Natural killer cell treated with Interleukin-12 subunit alpha and Interleukin-12 subunit beta and Interleukin-15 and Interleukin-18, amount 100 ng/mL, for 72 hours (primary cell): ENCODE measurements at regions not wholly inside any gene's neighbourhood (a gene's known extent, or its start where the extent isn't known, plus 50 kb on each side); places are given as distances from the start of the nearest gene placed in this dataset.

Experiments
- ATAC-seq, 2 donors: fragments of 150-1000 bp; cut with Tn5 transposase in 1 of 2; sonication (Bioruptor Pico), chemical (Tn5 transposase) in 1 of 2; 2 replicates each; pipeline ENCODE4 v1.10.0; 2021
- DNase-seq: peaks from one replicate; pipeline ENCODE4 v3.0.0; 2022; ENCODE audit warnings: low spot score
- H3K27ac Mint-ChIP-seq, 2 donors: 1 replicate in 1 of 2; 2 replicates in 1 of 2; pipeline ENCODE4 v1.8.0; 2022; ENCODE audit warnings: mixed read lengths in 2 of 2, mild to moderate bottlenecking in 1 of 2, moderate library complexity in 1 of 2
- H3K27me3 Mint-ChIP-seq, 2 donors: 1 replicate in 1 of 2; 2 replicates in 1 of 2; pipeline ENCODE4 v1.8.0; 2022; ENCODE audit warnings: mixed read lengths in 2 of 2
- H3K36me3 Mint-ChIP-seq: one replicate; pipeline ENCODE4 v1.8.0; 2022; ENCODE audit warnings: mixed read lengths
- H3K4me1 Mint-ChIP-seq, 2 donors: 1 replicate in 1 of 2; 2 replicates in 1 of 2; pipeline ENCODE4 v1.8.0; 2022; ENCODE audit warnings: low read depth in 2 of 2, mixed read lengths in 2 of 2, mild to moderate bottlenecking in 1 of 2
- H3K4me3 Mint-ChIP-seq: one replicate; pipeline ENCODE4 v1.8.0; 2022; ENCODE audit warnings: mixed read lengths
- H3K9me3 Mint-ChIP-seq: 2 replicates; pipeline ENCODE4 v1.8.0; 2022; ENCODE audit warnings: mixed read lengths

DNA sequence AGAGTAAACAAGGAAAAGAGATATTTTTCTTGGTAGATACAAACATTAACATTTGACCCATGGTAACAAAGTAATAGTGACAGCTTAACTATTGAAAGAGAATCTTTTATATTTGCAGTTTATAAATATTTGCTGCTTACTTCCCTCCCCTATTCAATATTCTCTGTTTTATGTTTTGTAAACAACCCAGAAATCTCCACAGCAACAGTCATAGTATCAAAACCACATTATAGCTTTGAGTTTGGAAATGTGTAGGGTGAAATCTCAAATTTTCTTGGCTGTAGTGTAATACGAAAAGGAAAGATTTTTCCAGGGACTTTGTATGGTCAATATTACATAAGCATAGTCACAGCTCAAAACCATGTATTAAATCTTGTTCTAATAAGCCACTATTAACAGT is 511.2 kb downstream of the METTL4 start:
- H3K4me3 Mint-ChIP-seq, result no peak overlapping the region
- H3K4me1 Mint-ChIP-seq, result no peaks in the 10 kb centered on the region
- ATAC-seq, result no peak
- DNase-seq, result no peak
- no peak overlapping the region for H3K27ac Mint-ChIP-seq
- H3K36me3 Mint-ChIP-seq, result no peaks in the 10 kb centered on the region
- peaks cover 1% of the 10 kb centered on the region for H3K9me3 Mint-ChIP-seq
- H3K27me3 Mint-ChIP-seq, result peaks cover 0 to 7% of the 10 kb centered on the region in 2 donors

DNA sequence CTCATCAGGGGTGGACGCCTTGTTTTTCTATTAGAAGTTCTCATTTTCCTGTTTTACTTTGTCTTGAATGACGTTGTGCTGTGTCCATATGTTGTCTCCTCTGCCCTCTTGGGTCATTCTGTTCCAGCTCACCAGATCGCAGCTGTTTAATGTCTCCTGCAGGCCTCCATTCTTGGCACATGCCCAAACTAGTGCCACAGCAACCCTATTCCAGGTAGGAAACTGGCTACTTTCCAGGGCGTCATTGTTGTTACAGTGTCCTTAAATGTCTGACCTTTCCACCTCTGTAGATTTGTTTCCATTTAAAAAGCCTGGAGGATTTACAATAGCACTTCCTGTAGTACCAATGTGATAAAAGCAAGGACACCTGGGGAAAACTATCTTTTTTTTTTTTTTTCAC is 500.7 kb downstream of the METTL4 start:
- no peak for ATAC-seq
- no peak overlapping the region for H3K27ac Mint-ChIP-seq
- no peaks in the 10 kb centered on the region for H3K36me3 Mint-ChIP-seq
- no peak for DNase-seq
- H3K4me3 Mint-ChIP-seq, result no peak overlapping the region
- H3K4me1 Mint-ChIP-seq, result no peaks in the 10 kb centered on the region
- H3K9me3 Mint-ChIP-seq, result no peaks in the 10 kb centered on the region
- H3K27me3 Mint-ChIP-seq, result no peaks in the 10 kb centered on the region

DNA sequence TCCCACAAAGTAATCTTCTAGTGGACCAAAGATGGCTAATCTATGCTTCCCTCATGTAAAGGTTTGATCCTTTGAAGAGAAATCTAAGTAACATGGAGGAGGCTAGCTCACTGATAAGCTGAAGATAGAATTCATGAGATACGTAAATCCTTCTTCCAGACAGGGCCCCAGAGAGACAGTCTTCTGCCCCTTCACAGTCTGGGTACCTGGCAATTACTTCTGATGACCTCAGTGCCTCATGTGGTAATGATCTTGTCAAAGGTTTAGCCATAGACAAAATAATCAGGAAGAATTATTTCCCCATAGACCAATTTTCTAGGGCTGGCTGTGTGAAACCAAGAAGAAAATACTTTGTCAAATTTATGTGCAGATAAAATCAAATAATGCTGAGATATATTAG is 495.8 kb downstream of the METTL4 start:
- Mint-ChIP-seq H3K4me3 (no peak overlapping the region), H3K27me3 (peaks cover 0 to 3% of the 10 kb centered on the region in 2 donors), H3K4me1 (no peaks in the 10 kb centered on the region), H3K9me3 (no peaks in the 10 kb centered on the region), H3K27ac (no peak overlapping the region), H3K36me3 (no peaks in the 10 kb centered on the region)
- ATAC-seq, result no peak
- DNase-seq, result no peak

DNA sequence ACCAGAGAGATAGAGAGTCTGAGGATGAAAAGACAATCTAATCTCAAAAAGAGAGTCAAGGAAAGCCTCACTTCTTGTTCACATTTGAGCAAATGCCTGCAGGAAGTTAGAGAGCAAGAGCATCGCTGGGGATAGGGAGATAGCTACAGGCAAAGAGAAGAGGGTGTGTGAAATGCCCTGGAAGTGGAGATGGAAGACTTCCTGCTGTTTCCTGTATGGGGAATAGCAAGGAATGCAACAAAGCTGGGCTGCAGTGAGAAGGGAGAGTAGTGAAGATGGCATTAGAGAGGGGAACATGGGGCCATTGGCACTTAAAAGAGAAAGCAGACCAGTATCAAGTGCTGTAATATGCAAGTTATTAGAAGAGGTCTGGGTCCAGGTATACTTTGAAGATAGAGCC is 488.6 kb downstream of the METTL4 start:
- H3K4me1 Mint-ChIP-seq, result peaks cover 0 to under 1% of the 10 kb centered on the region in 2 donors
- no peak overlapping the region for H3K4me3 Mint-ChIP-seq
- H3K27ac Mint-ChIP-seq, result no peak overlapping the region
- no peak for DNase-seq
- H3K9me3 Mint-ChIP-seq, result no peaks in the 10 kb centered on the region
- no peaks in the 10 kb centered on the region for H3K36me3 Mint-ChIP-seq
- no peaks in the 10 kb centered on the region for H3K27me3 Mint-ChIP-seq
- no peak for ATAC-seq

DNA sequence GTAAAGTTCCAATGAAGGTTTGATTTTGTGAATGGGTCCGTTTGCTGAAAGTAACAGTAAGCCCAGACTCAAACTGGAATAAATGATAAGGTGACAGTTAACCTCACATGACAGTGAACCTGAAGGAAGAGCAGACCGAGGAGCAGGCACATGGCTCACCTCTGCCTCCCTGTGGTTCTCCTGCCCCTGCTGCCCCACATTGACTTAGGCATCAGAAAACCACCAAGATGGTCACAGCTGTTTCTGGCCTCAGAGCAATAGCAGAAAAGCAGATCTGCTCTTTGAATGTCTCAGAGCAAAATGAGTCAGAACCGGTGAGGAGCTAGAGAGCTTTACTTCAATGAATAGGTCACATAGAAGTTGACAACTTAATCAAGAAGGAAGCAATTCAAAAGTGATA is 487.6 kb downstream of the METTL4 start:
- no peaks in the 10 kb centered on the region for H3K36me3 Mint-ChIP-seq
- no peaks in the 10 kb centered on the region for H3K9me3 Mint-ChIP-seq
- DNase-seq (no peak), ATAC-seq (no peak)
- H3K4me1 Mint-ChIP-seq, result peaks cover 6 to 10% of the 10 kb centered on the region in 2 donors
- no peaks in the 10 kb centered on the region for H3K27me3 Mint-ChIP-seq
- H3K4me3 Mint-ChIP-seq, result no peak overlapping the region
- H3K27ac Mint-ChIP-seq, result no peak overlapping the region

DNA sequence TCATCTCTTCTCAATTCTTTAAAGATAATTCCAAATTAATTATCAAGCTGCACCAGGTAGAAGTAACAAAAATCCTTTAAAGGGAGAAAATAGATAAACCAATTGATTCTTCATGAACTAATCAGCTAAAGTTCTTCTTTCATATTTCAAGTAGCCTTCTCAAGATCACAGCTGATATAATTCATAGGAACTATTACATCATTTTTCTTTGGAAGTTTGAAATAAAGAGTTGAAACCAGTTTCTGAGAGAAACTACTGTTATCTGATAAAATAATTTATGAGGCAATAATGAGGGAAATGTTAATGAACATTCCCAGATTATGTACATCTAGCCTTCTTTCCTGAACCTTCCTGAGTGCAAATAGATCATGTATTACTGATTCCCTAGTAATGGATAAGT is 484.9 kb downstream of the METTL4 start:
- Mint-ChIP-seq H3K9me3 (no peaks in the 10 kb centered on the region), H3K4me3 (no peak overlapping the region), H3K36me3 (no peaks in the 10 kb centered on the region), H3K27ac (no peak overlapping the region), H3K4me1 (peaks cover 15 to 18% of the 10 kb centered on the region in 2 donors), H3K27me3 (no peaks in the 10 kb centered on the region)
- no peak for DNase-seq
- no peak for ATAC-seq

DNA sequence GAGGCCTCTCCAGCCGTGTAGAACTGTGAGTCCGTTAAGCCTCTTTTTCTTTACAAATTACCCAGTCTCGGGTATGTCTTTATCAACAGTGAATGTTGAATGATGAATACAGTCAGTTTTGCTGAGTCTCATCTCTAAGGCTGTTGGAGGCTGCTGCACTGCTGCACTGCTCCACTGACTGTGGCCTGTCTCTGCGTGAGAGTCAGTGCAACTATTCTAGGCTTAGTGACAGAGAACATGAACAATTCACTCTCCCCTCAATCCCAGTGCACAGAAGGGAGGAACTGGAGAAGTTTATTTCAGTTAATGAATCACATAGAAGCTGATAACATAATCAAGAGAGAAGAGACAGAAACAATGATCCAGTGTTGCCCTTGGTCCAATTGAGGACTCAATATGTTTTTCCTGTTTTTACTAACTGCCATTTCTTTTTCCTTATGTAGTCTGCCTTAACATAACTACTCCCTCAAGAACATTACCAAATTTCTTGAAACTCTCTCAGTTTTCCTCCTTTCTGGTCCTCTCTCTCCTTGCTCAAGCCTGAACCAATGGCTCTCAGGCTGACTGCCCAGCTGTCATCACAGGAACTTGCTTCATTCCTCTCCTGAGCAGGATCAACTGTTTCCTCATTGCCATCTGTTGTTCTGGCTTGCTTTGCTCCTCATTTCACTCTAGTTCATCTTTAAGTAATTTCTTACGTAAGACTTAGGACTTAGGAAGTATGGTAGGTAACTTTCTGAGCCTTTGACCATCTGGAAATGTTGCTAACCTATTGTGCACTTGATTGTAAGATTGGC is 483.2 kb downstream of the METTL4 start:
- H3K4me3 Mint-ChIP-seq, result no peak overlapping the region
- no peaks in the 10 kb centered on the region for H3K27me3 Mint-ChIP-seq
- H3K27ac Mint-ChIP-seq, result no peak overlapping the region
- H3K36me3 Mint-ChIP-seq, result no peaks in the 10 kb centered on the region
- peaks cover 15 to 18% of the 10 kb centered on the region in 2 donors for H3K4me1 Mint-ChIP-seq
- H3K9me3 Mint-ChIP-seq, result no peaks in the 10 kb centered on the region
- no peak for DNase-seq
- ATAC-seq, result no peak

DNA sequence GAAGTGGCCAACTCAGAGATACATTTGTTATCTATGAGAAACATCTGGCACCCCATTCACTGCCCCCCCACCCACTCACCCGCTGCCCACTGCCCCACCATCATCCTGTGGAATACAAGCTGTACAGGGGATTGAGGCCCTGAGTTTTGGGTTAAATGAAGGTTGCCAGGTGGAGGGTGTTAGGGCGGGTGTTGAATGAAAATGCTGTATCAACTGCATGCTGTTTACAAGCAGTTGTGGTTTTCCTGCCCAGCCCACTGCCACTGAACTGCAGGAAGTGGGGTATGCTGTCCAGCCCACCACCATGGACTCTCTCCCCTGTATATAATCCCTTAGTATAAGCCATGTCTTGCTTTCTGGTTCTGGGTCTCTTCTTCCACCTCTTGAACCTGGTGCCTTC is 481.9 kb downstream of the METTL4 start:
- H3K4me3 Mint-ChIP-seq, result no peak overlapping the region
- H3K36me3 Mint-ChIP-seq, result no peaks in the 10 kb centered on the region
- H3K4me1 Mint-ChIP-seq, result peaks cover 15 to 18% of the 10 kb centered on the region in 2 donors
- no peaks in the 10 kb centered on the region for H3K27me3 Mint-ChIP-seq
- H3K9me3 Mint-ChIP-seq, result no peaks in the 10 kb centered on the region
- DNase-seq (no peak), ATAC-seq (no peak)
- no peak overlapping the region for H3K27ac Mint-ChIP-seq

DNA sequence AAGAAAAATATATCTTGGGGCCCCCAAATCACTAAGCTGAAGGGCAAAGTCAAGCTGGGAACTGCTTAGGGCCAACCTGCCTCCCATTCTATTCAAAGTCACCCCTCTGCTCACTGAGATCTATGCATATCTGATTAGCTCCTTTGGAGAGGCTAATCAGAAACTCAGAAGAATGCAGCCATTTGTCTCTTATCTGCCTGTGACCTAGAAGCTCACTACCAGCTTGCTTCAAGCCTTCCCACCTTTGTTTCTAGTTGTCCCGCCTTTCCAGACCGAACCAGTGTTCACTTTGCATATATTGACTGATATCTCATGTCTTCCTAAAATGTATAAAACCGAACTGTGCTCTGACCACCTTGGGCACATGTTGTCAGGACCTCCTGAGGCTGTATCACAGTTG is 479.4 kb downstream of the METTL4 start:
- DNase-seq (no peak), ATAC-seq (no peak)
- Mint-ChIP-seq H3K4me3 (no peak overlapping the region), H3K9me3 (no peaks in the 10 kb centered on the region), H3K27ac (no peak overlapping the region), H3K27me3 (no peaks in the 10 kb centered on the region), H3K36me3 (no peaks in the 10 kb centered on the region), H3K4me1 (peaks cover 15 to 18% of the 10 kb centered on the region in 2 donors)

DNA sequence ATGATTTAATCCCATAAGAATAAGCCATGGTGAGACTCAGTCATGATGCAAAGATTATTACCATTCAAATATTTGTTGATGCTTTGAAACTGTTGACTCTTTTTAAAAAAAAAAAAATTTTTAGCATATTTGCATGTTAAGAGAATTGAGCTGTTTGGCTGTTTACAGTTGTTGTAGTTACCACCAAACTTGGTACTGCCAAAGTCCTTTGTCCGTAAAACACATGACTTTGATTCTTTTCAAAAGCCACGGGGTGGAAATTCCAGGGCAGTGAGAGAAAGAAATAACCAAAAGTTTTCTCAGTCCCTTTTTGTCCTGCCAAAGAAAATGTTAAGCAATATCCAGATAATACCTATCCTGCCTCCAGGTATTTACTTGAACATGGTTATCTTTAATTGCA is 474.8 kb downstream of the METTL4 start:
- H3K36me3 Mint-ChIP-seq, result no peaks in the 10 kb centered on the region
- no peak for ATAC-seq
- no peak overlapping the region for H3K27ac Mint-ChIP-seq
- no peaks in the 10 kb centered on the region for H3K27me3 Mint-ChIP-seq
- no peak for DNase-seq
- no peak overlapping the region for H3K4me3 Mint-ChIP-seq
- no peaks in the 10 kb centered on the region for H3K9me3 Mint-ChIP-seq
- H3K4me1 Mint-ChIP-seq, result no peaks in the 10 kb centered on the region

DNA sequence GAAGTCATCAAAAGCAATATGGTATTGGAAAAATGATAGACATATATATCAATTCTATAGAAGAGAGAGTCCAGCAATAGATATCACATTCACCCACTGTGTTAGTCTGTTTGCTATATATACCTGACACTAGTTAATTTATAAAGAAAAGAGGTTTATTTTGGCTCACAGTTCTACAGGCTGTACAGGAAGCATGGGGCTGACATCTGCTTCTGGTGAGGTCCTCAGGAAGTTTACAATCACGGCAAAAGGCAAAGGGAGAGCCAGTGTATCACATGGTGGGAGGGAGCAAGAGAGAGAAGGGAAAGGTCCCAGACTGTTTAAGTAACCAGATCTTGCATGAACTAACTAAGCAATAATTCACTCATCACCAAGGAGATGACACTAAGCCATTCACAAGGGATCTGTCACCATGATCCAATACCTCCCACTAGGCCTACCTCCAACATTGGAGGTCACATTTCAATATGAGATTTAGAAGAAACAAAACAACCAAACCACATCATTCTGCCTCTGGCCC is 470.6 kb downstream of the METTL4 start:
- Mint-ChIP-seq H3K27ac (no peak overlapping the region), H3K36me3 (no peaks in the 10 kb centered on the region), H3K4me3 (no peak overlapping the region), H3K4me1 (no peaks in the 10 kb centered on the region), H3K27me3 (no peaks in the 10 kb centered on the region), H3K9me3 (no peaks in the 10 kb centered on the region)
- DNase-seq, result no peak
- no peak for ATAC-seq

DNA sequence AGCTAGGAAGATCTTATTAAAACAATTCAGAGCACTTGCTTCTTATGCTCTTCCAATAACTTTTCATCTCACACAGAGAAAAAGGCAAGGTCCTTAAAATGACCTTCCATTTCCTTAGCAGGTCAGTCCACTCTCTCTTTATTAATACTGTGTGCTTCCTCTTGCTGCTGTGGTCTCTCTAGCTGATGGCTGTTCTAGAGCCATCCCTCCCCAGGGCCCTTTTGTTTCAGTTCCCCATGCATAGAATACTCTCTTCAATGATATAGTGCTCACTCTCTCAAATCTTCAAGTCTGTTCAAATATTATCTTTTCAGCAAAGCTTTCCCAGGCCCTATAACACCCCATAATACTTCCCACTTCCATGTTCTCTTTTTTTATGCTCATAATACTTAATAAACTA is 469.3 kb downstream of the METTL4 start:
- Mint-ChIP-seq H3K27ac (no peak overlapping the region), H3K4me3 (no peak overlapping the region)
- ATAC-seq, result no peak

DNA sequence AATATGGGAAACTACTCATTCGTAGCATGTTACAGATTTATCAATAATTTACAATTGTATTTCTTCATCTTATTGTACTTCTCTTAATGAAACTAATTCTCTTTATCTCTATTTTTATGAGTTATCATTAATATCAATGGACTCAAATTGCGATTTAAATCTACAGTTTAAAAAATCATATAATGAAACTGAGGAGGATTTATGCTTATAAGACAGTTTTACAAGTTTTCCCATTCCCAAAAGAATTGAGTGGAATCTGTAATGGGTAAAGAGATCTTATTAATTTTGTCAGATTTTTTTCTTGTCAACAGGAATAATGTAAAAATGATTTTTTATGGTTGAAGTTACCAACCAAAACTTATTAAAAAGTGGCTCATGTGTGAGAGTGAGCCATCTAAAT is 468.0 kb downstream of the METTL4 start:
- H3K4me1 Mint-ChIP-seq, result no peaks in the 10 kb centered on the region
- no peaks in the 10 kb centered on the region for H3K36me3 Mint-ChIP-seq
- no peak overlapping the region for H3K27ac Mint-ChIP-seq
- no peak overlapping the region for H3K4me3 Mint-ChIP-seq
- H3K27me3 Mint-ChIP-seq, result no peaks in the 10 kb centered on the region
- ATAC-seq (no peak), DNase-seq (no peak)
- H3K9me3 Mint-ChIP-seq, result no peaks in the 10 kb centered on the region

More for the DNA sequence above, 469.3 kb downstream of the METTL4 start:
- Mint-ChIP-seq H3K4me1 (no peaks in the 10 kb centered on the region), H3K27me3 (no peaks in the 10 kb centered on the region), H3K36me3 (no peaks in the 10 kb centered on the region), H3K9me3 (no peaks in the 10 kb centered on the region)
- no peak for DNase-seq

DNA sequence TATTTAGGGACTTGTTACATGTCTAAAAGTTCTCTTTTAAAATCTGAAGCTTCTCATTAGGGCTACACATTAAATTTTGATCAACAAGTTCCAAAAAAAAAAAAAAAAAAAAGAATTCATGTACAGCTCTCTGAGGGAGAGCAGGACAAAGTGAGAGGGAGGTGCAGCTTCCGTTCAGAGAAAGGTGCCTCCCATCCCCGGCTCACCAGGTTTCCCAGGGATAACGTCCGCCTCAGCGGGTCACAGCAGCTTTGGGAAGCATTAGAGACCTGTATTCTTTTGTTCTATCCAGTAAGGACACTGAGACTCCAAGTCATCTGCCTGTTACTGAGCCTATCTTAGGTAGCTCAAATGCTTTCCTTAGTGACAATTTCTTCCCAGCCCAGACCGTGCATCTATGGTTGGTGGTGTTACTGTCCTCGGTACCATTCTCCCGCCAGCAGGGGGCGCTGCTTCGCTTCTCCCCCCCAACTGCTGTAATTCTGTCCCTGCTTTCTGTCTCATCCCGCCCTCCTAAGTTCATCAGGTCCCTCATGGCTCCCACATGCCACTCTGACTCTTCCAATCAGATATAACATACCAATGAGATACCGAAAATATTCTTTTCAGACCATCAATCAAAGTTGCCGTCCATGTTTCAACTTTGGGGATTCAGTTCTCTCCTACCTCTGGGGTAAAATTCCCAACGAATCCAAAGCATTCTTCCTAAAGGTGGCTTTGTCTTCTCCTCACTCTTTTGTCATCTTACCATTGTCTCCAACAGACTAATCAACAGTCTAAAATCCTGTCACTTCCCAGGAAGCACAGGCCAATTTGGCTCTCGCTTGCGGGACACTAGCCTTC is 466.5 kb downstream of the METTL4 start:
- ATAC-seq (peak in 1 of 2 donors; percentile 68), DNase-seq (no peak)
- no peaks in the 10 kb centered on the region for H3K9me3 Mint-ChIP-seq
- no peaks in the 10 kb centered on the region for H3K36me3 Mint-ChIP-seq
- H3K4me1 Mint-ChIP-seq, result no peaks in the 10 kb centered on the region
- no peaks in the 10 kb centered on the region for H3K27me3 Mint-ChIP-seq
- H3K27ac Mint-ChIP-seq, result no peak overlapping the region
- no peak overlapping the region for H3K4me3 Mint-ChIP-seq
